ENCODE measurements at regions not wholly inside any gene's neighbourhood (a gene's known extent, or its start where the extent isn't known, plus 50 kb on each side); places are given as distances from the start of the nearest gene placed in this dataset.

GRCh38 chr1:175797576-175797975 lies 54.2 kb upstream of the TNR start:
- H3K27ac ChIP-seq, result no peak overlapping the region
- no peak for DNase-seq
- no peaks in the 10 kb centered on the region for H3K4me1 ChIP-seq
- H3K27me3 ChIP-seq, result no peaks in the 10 kb centered on the region
- H3K9me3 ChIP-seq, result no peaks in the 10 kb centered on the region
- no peak overlapping the region for H3K4me3 ChIP-seq
- H3K36me3 ChIP-seq, result no peaks in the 10 kb centered on the region
- no peak for TF ChIP-seq POLR2A (IDR thresholded peaks at IDR 0.05)
- no peak for TF ChIP-seq CTCF (IDR thresholded peaks at IDR 0.05)

GRCh38 chr1:175794586-175794985 lies 51.2 kb upstream of the TNR start:
- no peak overlapping the region for H3K27ac ChIP-seq
- H3K4me3 ChIP-seq, result no peak overlapping the region
- H3K9me3 ChIP-seq, result no peaks in the 10 kb centered on the region
- H3K4me1 ChIP-seq, result no peaks in the 10 kb centered on the region
- H3K27me3 ChIP-seq, result no peaks in the 10 kb centered on the region
- no peak for TF ChIP-seq CTCF (IDR thresholded peaks at IDR 0.05)
- no peak for TF ChIP-seq POLR2A (IDR thresholded peaks at IDR 0.05)
- DNase-seq, result no peak
- H3K36me3 ChIP-seq, result no peaks in the 10 kb centered on the region

DNA sequence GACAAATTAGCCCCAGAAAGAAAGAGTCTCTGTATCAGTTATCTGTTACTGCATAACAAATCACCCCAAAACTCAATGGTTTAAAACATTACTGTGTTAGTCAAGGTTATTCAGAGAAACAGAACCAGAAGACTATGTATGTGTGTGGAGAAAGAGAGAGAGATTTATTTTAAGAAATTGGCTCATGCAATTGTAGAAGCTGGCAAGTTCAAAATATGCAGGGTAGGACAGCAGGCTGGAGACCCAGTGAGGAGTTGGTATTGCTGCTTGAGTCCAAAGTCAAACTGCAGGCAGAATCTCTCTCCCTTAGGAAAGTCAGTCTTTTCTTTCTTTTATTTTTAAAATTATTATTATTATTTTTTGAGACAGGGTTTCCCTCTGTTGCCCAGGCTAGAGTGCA lies 50.2 kb upstream of the TNR start:
- TF ChIP-seq POLR2A (IDR thresholded peaks at IDR 0.05) (no peak), CTCF (IDR thresholded peaks at IDR 0.05) (no peak)
- no peaks in the 10 kb centered on the region for H3K36me3 ChIP-seq

More for the DNA sequence above, 50.2 kb upstream of the TNR start:
- Histone ChIP-seq H3K9me3 (no peaks in the 10 kb centered on the region), H3K27me3 (no peaks in the 10 kb centered on the region), H3K4me1 (no peaks in the 10 kb centered on the region), H3K27ac (no peak overlapping the region), H3K4me3 (no peak overlapping the region)
- DNase-seq, result no peak
